Loucy (cell line): ENCODE measurements at regions not wholly inside any gene's neighbourhood (a gene's known extent, or its start where the extent isn't known, plus 50 kb on each side); places are given as distances from the start of the nearest gene placed in this dataset.

Source experiments
- H2AFZ ChIP-seq: fragments of 200-600 bp; sonication (generic); 2 replicates; pipeline ENCODE4 v1.6.0; 2016; ENCODE audit warnings: antibody characterized with exemption, mild to moderate bottlenecking, low read length, moderate library complexity
- H3F3A ChIP-seq: fragments of 200-600 bp; 2 replicates; pipeline ENCODE4 v1.6.0; 2016; ENCODE audit warnings: antibody characterized with exemption, low read depth, mild to moderate bottlenecking
- H3K27me3 ChIP-seq: fragments of 200-600 bp; sonication (generic); 2 replicates; pipeline ENCODE4 v1.6.1; 2014; ENCODE audit warnings: low read length, mild to moderate bottlenecking; ENCODE audit not compliant: insufficient read depth, poor library complexity, severe bottlenecking
- H3K36me3 ChIP-seq: fragments of 200-600 bp; sonication (generic); 2 replicates; pipeline ENCODE4 v1.6.1; 2016; ENCODE audit warnings: low read length; ENCODE audit not compliant: insufficient read depth
- H3K4me1 ChIP-seq: fragments of 200-600 bp; sonication (generic); 2 replicates; pipeline ENCODE4 v1.5.1; 2014; ENCODE audit warnings: low read length, mild to moderate bottlenecking; ENCODE audit not compliant: insufficient read depth, poor library complexity, severe bottlenecking
- H3K4me2 ChIP-seq: fragments of 200-600 bp; sonication (generic); 2 replicates; pipeline ENCODE4 v1.6.0; 2014; ENCODE audit warnings: antibody characterized with exemption, low read length, low read depth, mild to moderate bottlenecking; ENCODE audit not compliant: poor library complexity, severe bottlenecking
- H3K4me3 ChIP-seq: fragments of 200-600 bp; sonication (generic); 2 replicates; pipeline ENCODE4 v1.5.1; 2014; ENCODE audit warnings: low read length, mild to moderate bottlenecking, mixed read lengths; ENCODE audit not compliant: poor library complexity, severe bottlenecking
- H3K79me2 ChIP-seq: fragments of 200-600 bp; sonication (generic); 2 replicates; pipeline ENCODE4 v1.6.1; 2014; ENCODE audit warnings: low read length; ENCODE audit not compliant: insufficient read depth
- H3K9ac ChIP-seq: fragments of 200-600 bp; sonication (generic); 2 replicates; pipeline ENCODE4 v1.6.0; 2014; ENCODE audit warnings: mild to moderate bottlenecking, low read depth, low read length, moderate library complexity; ENCODE audit not compliant: poor library complexity, severe bottlenecking
- H3K9me2 ChIP-seq: fragments of 200-600 bp; sonication (generic); replicated peaks from 2 replicates; pipeline ENCODE4 v1.6.1; 2016; ENCODE audit warnings: low read depth, low read length, mixed read lengths
- H3K9me3 ChIP-seq: fragments of 200-600 bp; sonication (generic); 2 replicates; pipeline ENCODE4 v1.6.1; 2014; ENCODE audit warnings: mild to moderate bottlenecking, antibody characterized with exemption, low read length, low read depth; ENCODE audit not compliant: insufficient read depth
- H4K20me1 ChIP-seq: fragments of 200-600 bp; sonication (generic); 2 replicates; pipeline ENCODE4 v1.6.0; 2014; ENCODE audit warnings: antibody characterized with exemption, low read length, mild to moderate bottlenecking; ENCODE audit not compliant: insufficient read depth, poor library complexity, severe bottlenecking
- CTCF ChIP-seq: fragments of 200-600 bp; sonication (generic); conservative IDR thresholded peaks from 2 replicates; pipeline ENCODE4 v1.5.1; 2014; ENCODE audit warnings: mild to moderate bottlenecking, antibody characterized with exemption, low read length
- EZH2phosphoT487 ChIP-seq: fragments of 200-600 bp; IDR thresholded peaks from 2 replicates; pipeline ENCODE4 v1.6.1; 2018; ENCODE audit warnings: antibody characterized with exemption, mild to moderate bottlenecking, moderate library complexity, borderline replicate concordance

GRCh38 chr9:13550519-13550918, 271.0 kb upstream of the MPDZ start:
- Histone ChIP-seq H3K27me3 (no peaks in the 10 kb centered on the region), H3K79me2 (no peaks in the 10 kb centered on the region), H2AFZ (no peak overlapping the region), H3K4me1 (no peaks in the 10 kb centered on the region), H3K9ac (no peak overlapping the region), H3K36me3 (no peaks in the 10 kb centered on the region), H3K9me3 (no peaks in the 10 kb centered on the region), H3F3A (no peaks in the 10 kb centered on the region), H3K4me2 (no peak overlapping the region), H3K9me2 (no peaks in the 10 kb centered on the region), H4K20me1 (no peaks in the 10 kb centered on the region), H3K4me3 (no peak overlapping the region)
- TF ChIP-seq EZH2phosphoT487 (no peak), CTCF (no peak)

- Histone ChIP-seq H3K27me3 (no peaks in the 10 kb centered on the region), H2AFZ (no peak overlapping the region), H3K4me3 (no peak overlapping the region), H3K36me3 (no peaks in the 10 kb centered on the region), H3K9me2 (no peaks in the 10 kb centered on the region), H3K4me2 (no peak overlapping the region), H3F3A (no peaks in the 10 kb centered on the region), H3K79me2 (no peaks in the 10 kb centered on the region), H3K4me1 (no peaks in the 10 kb centered on the region), H3K9me3 (no peaks in the 10 kb centered on the region), H4K20me1 (no peaks in the 10 kb centered on the region), H3K9ac (no peak overlapping the region)
- TF ChIP-seq CTCF (no peak), EZH2phosphoT487 (no peak)
Measured at GRCh38 chr9:13548535-13548934, 269.0 kb upstream of the MPDZ start.

GRCh38 chr9:13535141-13535540, 255.6 kb upstream of the MPDZ start:
- H2AFZ ChIP-seq = no peak overlapping the region
- H3K9me2 ChIP-seq = no peaks in the 10 kb centered on the region
- H3F3A ChIP-seq = no peaks in the 10 kb centered on the region
- no peaks in the 10 kb centered on the region for H3K36me3 ChIP-seq
- H3K4me1 ChIP-seq = peaks cover under 1% of the 10 kb centered on the region
- H3K79me2 ChIP-seq = no peaks in the 10 kb centered on the region
- H3K4me2 ChIP-seq = no peak overlapping the region
- H3K27me3 ChIP-seq = no peaks in the 10 kb centered on the region
- TF ChIP-seq CTCF = no peak
- TF ChIP-seq EZH2phosphoT487 = no peak
- H4K20me1 ChIP-seq = no peaks in the 10 kb centered on the region
- no peak overlapping the region for H3K4me3 ChIP-seq
- peaks cover 3% of the 10 kb centered on the region; the same call in 1 of the 2 replicates for H3K9me3 ChIP-seq
- no peak overlapping the region for H3K9ac ChIP-seq
